Activated T-cell treated with anti-CD3 and anti-CD28 coated beads for 4 hours (primary cell): ENCODE measurements at regions not wholly inside any gene's neighbourhood (a gene's known extent, or its start where the extent isn't known, plus 50 kb on each side); places are given as distances from the start of the nearest gene placed in this dataset.
"Not testable (repeated sequence)": the region's sequence is repeated elsewhere in the genome, so short reads cannot be mapped to it uniquely, and the experiment has no call there.

ENCODE experiments used
- DNase-seq: peaks from one replicate; pipeline ENCODE4 v3.0.0-alpha.2; 2020

DNA sequence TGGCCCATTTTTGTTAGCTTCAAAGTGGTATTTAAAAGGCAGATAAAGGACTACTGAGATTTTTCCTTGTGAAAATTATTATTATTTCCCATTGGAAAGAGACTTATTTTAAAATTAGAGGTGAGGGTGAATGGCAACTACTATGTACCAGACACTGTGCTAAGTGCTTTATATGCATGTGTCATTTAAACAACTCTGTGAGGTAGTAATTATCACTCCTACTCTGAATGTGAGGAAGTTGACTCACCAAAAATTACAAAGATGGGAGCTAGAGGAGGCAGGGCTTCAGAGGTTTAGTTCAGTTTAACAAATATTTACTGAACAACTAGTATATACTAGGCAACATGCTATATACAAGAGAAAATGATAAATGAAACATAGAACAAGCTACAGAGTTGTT lies 78.2 kb downstream of the MSL3 start:
- no peak for DNase-seq

DNA sequence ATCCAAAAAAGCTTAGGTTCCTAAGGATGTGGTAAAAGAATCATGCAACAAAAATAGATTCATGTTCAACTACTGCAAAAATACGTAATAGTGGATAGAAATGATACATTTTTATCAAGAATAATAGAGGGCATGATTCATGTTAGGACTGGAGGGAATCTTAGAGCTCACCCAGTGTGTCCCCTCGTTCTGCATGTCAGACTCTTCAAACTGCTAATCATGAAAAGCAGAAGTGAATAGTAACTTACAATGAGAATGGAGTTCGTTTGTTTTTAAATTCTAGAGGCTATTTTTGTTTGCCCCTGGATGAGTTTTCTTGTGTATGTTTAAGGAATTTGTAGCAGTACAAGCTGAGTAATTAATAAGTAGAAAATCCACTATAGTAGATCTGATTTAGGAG lies 79.4 kb downstream of the MSL3 start:
- DNase-seq = no peak

GRCh38 chrX:11864171-11864570 lies 106.1 kb downstream of the MSL3 start:
- DNase-seq = no peak

GRCh38 chrX:11867610-11868345 lies 109.7 kb downstream of the MSL3 start:
- DNase-seq = no peak

GRCh38 chrX:11870789-11871188 lies 112.8 kb downstream of the MSL3 start:
- DNase-seq = no peak

- DNase-seq = no peak
These were observed 123.6 kb downstream of the MSL3 start for GRCh38 chrX:11881485-11882170.

- DNase-seq = no peak
These were observed 128.7 kb downstream of the MSL3 start for GRCh38 chrX:11886745-11887144.

DNA sequence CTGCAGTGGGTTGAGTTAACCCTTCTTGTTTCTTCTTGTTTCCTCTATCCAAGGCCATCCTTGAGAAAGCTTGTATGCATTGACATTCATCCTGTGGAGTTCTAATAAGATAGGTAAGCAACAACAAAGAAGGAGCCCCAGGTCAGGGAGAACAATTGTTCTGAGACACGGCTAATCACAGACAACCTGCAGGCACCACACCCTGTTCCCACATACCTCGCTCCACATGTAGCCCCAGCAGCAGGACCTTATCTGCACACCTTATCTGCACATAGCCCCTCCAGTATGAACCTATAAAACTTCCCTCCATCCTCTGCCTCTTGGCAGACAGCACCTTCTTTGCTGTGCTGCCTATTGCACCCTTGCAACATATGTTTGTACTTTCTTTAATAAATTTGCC lies 129.1 kb downstream of the MSL3 start:
- DNase-seq = no peak

DNA sequence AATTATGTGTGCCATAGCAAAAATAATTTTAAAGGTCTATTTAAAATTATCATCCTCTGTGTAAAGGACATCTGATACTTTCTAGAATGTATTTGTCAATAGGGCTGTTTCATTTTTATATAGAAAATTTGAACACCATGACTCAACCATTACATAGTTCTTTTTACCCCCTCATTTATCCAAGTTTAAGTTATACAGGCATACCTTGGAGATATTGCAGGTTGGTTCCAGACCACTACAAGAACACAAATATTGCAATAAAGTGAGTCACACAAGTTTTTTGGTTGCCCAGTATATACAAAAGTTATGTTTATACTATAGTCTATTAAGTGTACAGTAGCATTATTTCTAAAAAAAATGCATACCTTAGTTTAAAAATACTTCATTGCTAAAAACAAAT lies 130.4 kb downstream of the MSL3 start:
- DNase-seq = no peak

DNA sequence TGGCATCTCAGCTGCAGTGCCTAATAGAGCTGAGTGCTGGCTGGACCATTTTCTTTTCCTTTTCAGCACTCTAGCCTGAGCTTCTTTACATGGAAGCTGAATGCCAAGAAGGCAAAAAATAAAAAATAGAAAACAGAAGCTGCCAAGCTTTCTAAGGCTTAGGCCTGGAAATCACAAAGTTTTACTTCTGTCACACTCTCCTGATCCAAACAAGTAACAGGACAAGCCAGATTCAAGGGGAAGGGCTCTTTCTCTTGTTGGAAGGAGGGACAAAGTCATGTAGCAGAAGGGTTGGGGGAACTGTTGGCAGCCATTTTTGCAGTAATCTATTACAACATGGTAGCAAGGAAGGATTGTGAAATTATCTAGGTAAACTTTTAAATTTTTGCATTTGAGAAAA lies 131.8 kb downstream of the MSL3 start:
- no peak for DNase-seq

GRCh38 chrX:11890836-11891514 lies 132.9 kb downstream of the MSL3 start:
- no peak for DNase-seq

- DNase-seq = no peak
These were observed 136.1 kb downstream of the MSL3 start for GRCh38 chrX:11893933-11894710.

DNA sequence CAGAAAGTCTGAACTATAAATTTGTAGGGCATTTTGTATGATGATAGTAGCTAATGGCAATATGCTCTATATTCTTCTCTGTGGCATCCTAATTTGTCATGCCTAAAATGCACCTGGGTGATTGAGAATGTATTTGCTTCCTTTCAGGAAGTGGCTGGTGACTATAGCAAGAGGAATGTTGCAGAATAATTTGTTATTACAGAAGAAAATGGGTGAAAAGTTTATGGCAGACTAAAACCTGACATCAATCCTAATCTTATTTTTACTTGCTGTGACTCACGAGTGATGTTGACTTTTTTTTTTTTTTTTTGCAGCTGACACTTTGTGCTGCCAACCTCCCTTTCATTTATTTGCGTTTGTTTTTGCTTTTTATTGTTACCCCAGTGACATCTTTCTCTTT lies 141.1 kb downstream of the MSL3 start:
- no peak for DNase-seq

DNA sequence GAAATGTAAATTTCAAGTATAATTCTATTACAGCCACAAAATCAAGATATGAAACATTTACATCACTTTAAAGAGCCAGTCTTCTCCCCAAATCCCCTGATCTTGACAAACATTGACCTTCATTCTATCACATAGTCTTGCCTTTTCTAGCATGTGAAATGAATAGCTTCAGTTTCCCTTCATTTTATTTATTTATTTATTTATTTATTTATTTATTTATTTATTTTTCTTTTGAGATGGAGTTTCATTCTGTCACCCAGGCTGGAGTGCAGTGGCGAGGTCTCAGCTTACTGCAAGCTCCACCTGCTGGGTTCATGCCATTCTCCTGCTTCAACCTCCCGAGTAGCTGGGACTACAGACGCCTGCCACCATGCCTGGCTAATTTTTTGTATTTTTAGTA lies 147.9 kb downstream of the MSL3 start:
- not testable (repeated sequence) for DNase-seq

DNA sequence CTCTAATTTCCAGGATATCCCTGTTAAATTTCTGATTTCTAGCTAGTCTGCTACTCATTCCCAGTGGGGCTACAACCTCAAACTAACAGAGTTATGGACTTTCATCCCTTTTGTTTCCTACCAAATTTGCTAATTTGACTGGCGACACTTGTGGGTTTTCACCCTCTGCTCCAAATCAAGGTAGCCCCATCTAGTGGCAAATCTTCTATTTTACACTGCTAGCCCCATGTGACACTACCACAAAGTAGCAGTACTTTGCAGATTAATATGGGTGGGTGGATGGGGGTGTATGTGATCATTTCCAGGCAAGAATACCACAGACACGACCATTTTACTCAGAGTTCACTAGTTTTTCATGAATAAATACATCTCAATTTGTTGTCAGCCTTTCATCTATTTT lies 150.3 kb downstream of the MSL3 start:
- DNase-seq = peak; percentile 8

GRCh38 chrX:11913001-11913400 lies 155.0 kb downstream of the MSL3 start:
- DNase-seq = no peak

DNA sequence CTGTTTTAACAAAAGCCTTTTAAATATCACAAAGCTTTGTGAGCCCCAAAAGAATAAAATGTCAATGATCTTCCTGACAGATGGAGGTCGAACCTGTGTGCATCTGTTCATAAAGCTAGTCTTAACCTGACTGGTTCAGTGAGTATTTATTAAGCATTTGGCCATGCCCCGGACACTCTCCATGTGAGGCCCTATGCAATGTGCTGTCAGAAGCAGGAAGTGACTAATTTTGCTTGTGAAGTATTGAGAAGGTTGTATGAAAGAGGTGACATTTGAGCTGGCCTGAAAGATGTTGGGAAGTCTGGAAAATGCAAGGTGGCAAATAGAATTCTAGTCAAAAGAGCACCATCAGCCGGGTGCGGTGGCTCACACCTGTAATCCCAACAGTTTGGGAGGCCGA lies 171.4 kb downstream of the MSL3 start:
- no peak for DNase-seq

DNA sequence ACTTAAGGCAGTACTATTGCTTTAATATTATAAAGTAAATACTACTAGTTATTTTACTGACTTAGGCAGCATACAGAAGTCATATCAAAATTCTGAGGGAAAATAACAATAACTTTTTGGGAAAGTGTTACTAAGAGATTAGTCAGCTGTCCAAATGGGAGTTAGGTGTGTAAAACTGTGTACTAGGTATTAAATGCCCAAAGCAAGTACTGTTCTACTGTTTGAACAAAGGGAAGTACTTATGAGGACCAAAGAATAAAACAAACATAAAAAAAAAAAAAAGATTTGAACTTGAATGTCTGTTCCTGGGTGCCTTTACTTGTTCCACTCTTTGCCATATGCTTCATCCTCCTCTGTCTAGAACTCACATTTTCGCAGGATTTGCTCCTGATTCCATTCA lies 174.4 kb downstream of the MSL3 start:
- no peak for DNase-seq

DNA sequence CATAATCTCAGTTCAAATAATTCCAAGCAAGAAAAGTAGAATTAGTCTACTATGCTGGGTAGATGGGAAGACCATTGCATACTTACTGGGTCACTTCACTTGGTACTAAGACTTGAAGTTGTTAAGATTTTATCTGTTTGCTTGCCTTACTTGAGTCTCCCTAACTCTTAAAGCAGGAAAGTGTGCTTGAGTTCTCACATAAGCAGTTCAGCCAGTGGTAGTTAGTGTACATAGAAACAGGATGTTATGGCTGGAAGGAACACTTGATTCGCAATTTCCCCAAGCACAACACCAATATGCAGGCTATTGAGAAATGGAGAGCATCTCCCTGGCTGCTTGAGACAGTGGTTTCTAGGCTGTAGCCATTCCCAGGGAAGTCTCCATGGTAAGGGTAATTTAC lies 176.1 kb downstream of the MSL3 start:
- no peak for DNase-seq

- DNase-seq = no peak
These were observed 183.5 kb downstream of the MSL3 start for GRCh38 chrX:11941571-11941970.

DNA sequence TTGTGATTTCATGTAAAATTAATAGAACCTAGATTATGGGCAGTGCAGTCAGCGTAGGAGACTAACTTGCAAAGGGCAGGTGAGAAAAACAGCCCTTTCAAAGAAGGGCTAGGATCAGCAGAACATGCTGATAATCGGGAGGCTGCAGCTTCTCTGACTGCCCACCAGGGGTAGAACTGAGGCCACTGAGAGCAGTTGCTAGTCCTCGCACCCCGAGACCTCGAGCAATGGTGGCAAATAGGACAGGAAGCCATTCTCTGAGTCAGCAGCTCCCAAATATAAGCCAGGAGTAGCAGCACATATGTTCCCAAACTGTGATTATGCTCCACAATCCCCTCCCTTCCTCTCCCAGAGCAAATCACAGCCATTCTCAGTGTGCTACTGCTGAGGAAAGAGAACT lies 186.5 kb downstream of the MSL3 start:
- DNase-seq = no peak

DNA sequence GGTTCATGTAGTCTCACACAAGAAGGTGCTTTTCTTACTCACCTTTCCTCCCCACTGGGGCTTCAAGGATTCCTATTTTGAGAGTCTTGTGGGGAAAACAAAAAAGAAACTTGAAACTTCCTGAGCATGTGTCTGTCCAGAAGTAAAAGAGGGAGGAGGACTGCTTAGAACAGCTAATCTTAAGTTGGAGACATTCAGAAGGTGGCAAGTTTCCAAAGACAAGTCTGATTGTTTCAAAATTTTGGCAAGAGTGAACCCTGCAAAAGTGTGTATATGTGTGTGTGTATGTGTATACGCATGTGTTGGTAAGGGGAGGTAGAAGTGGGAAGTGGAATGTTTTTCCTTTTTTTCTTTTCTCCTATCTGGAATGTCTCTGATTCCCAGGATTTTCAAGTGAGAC lies 189.0 kb upstream of the FRMPD4 start:
- no peak for DNase-seq

DNA sequence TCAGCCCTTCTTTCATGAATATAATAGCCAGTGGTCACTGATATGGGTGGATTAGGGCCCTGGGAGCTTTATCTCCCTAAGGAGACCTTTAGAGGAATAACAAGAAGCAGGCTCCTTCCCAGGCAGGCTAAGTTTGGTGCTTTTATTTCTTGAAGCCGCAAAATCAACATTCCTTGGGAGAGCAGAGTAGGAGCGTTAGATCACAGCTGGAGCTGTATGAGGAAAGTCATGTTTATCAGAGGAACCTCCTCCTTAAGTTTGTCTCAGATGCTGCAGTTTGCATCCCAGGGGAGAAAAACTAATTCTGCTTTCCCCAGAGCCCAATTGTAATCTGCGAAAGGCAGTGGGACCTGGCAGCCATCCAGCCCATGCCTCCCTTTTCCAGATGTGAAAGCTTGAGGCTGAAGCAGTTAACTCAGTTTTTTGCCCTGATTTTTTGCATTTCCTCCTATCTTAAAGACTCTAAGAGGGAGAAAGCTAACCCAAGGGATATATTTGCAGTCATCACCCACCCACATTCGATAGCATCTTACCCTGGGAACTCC lies 186.0 kb upstream of the FRMPD4 start:
- DNase-seq = no peak
